ENCODE measurements at regions not wholly inside any gene's neighbourhood (a gene's known extent, or its start where the extent isn't known, plus 50 kb on each side); places are given as distances from the start of the nearest gene placed in this dataset.
A peak's percentile ranks its signal among the peaks of the same experiment; 100 is the strongest.

DNA sequence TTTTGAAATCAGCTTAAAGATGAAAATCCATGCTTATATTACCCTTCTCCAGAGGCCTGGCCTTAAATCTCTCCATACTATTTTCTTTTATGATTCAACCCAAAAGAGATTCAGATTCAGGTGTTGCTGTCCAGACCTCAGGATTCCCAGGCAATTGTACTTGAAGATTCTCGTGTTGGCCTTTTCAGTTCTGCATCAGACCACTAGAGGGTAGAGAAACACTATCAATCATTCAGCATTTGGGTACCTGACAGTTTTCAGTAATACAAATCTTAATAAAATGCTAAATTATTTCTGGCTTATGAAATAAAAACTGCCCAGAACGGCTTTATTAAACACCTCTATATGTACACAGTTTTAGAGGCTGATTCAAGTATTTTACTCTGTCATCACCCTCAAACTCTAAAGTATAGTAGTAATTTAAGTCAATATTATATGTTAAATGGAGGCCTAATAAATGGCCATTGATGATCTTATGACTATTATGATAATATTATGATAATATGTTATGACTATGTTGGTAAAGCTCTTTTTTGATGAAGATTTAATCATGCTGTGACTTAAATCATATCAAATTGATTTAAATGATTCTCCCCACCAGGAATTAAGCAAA lies 301.1 kb downstream of the DUSP6 start:
- DNase-seq, result no peak

DNA sequence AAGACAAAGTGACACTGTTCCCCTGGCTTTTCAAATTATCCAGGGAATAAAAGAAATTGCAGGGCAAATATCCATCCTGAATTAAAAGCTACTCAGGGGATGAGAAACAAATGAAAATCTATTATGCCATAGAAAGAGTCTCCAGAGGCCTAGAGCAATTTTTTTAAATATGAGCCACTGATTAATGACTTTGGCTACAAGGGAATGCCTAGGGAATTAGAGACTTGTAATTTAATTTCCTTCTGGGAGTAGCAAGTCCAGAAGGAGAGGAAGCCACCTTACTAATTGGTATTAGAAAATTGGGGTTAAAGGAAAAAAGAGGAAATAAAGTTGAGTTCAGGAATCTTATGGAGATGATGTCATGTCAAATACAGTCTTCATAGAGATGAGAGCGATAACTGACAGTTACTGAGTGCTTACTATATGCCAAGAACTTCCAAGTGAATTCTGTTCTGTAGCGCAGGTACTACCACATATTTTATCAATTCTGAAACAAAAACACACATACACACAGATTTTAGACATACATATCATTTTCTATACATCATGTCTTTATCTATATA lies 304.4 kb downstream of the DUSP6 start:
- DNase-seq, result no peak

DNA sequence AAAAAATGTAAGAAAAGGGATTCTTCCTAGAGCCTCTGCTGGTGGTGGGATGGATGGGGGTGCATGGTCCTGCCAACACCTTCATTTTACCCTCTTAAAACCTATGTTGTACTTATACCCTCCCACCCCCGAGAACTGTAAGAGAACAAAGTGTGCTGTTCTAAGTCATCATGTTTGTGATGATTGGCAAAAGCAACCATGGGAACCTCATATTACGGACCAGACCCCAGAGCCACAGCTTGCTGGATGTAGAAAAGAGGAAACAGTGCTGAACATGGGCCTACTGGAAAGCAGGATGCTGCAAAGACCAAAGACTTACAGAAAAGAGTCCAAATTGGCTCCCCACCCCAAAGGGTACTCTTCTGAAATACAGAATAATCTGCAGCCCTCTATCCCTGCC lies 311.2 kb downstream of the DUSP6 start:
- no peak for DNase-seq

DNA sequence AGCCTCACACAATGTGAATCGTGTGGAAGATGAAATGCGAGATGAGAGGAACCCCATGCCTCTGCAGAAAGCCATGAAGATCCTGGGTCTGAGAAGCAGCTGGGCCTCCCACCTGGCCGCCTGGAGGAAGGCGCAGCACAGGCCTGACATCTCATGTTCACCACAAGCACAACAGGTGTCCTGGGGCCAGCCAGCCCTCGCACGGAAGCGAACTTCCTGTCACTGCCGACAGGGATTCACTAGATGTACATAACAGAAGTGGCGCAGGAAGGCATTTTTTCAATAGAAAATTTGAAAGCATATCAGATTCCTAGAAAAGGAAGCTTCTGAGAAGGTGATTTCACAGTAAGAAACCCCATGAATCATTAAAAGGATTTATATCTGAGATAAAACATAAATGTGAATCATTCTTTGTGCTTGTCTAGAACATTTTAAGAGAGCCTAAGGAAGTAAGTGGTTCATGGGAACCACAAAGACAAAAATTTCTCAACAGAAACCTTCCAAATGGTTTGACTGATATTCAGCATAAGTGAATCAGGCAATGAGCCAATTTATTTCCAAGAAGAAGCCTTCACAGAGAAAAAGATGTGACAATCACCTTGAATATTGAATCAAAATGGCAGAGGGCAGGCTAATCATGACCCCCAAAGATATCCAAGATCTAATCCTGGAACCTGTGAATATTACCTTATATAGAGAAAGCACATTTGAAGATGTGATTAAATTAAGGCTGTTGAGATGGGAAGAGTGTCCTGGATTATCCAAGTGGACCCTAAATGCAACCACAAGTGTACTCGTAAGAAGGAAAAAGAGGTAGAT lies 311.9 kb downstream of the DUSP6 start:
- DNase-seq, result peak; percentile 72

DNA sequence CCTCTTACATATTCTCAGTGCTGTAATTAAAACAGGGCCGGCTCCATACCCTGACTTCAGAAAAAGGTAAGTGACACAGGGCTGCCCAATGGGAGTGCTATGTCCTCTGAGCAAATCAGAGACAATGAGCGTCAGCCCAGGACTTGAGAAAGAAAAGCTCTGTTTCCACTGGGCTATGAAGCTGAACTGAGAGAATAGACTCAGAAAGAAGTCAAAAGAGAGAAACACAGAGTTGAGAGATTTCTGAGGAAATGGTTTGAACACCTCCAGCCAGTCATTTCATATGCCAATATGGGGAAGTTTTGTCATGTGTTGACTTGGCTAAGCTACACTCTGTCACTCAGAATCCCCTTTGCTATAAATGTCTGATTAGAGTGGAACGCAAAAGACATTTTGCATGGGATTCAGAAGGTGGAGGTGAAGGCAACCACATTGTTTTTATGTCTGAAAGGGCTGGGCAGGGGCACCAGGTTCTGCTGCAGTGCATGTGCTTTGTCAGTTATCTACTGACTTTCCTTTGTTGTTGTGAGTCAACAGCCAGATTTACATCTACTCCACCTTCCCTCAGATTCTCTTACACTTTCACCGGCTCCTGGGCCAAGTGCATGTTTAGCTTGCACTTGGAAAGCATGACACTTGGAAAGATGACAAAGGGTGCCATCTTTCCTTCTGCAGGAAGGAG lies 313.3 kb downstream of the DUSP6 start:
- DNase-seq, result no peak

DNA sequence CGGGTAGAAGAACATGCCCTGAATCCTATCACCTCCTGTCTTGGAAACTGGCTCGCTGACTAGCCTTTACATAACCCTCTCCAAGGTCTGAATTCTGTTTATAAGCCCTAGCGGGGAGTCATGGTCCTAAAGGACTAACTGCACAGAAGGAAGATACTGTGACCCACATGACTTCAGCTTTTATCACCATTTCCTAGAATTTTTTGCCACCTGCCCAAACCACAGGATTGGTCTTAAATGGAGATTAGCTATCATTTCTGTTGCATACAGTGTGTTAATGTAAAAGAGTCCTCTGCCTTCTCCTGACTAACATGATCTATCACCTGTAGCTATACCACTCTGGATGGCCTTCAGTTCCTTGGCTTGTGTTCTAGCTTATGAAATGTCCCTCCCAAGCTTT lies 319.2 kb downstream of the DUSP6 start:
- no peak for DNase-seq

DNA sequence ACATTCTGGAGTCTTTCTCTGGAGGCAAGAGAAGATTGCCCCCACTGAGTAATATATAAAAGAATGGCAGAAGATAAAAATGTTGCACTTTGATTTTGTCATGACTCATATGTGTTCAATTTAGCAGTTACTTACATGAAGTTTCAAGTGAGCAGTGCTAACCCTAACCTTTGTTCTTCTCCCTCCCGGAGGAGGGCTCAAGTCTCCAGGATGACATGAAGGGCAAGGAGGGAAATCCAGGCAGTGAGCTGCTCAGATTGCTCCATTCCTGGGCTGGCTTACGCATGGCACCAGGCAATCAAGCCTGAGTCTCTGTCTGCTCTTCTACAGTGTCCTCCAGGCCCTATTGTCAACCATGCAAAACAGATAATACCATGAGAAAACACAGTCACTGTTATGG lies 322.3 kb downstream of the DUSP6 start:
- DNase-seq, result no peak

DNA sequence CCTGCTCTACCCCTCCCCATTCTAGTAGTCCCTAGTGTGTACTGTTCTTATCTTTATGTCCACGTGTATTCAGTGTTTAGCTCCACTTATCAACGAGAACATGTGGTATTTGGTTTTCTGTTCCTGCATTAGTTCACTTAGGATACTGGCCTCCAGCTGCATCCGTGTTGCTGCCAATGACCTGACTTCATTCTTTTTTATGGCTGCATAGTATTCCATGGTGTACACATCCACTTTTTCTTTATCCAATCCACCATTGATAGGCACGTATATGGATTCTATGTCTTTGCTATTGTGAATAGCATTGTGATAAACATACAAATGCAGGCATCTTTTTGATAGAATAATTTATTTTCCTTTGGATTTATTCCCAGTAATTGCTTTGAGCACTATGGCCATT lies 327.7 kb downstream of the DUSP6 start:
- no peak for DNase-seq

DNA sequence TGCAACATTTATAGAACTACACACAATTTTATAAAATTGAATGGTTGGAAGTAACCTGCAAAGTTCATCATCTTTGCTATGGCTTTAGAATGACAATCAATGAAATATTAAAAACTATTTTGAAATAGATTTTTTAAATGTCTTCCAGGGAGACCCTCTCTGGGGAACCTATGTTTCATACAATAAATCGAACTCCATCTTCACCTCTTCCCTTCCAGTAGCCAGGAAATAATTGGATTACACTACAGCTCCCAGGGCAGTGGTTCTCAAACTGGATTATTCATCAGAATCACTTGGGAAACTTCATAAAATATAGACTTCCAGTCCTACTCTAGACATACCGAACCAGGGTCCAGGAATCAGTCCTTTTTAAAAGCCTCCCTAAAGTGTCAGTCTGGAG lies 328.4 kb downstream of the DUSP6 start:
- no peak for DNase-seq

DNA sequence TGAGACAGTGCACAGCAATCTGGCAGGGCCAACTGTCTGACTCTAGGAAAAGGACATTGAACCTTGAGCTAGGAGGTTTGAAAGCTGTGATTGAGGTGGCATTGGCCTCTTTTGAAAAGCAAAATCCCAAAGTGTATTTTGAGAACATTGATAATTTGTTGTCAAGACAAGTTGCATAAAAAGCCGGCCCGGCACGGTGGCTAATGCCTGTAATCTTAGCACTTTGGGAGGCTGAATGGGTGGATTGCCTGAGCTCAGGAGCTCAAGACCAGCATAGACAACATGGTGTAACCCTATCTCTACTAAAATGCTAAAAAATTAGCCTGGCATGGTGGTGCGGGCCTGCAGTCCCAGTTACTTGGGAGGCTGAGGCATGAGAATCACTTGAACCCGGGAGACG lies 331.6 kb downstream of the DUSP6 start:
- no peak for DNase-seq

DNA sequence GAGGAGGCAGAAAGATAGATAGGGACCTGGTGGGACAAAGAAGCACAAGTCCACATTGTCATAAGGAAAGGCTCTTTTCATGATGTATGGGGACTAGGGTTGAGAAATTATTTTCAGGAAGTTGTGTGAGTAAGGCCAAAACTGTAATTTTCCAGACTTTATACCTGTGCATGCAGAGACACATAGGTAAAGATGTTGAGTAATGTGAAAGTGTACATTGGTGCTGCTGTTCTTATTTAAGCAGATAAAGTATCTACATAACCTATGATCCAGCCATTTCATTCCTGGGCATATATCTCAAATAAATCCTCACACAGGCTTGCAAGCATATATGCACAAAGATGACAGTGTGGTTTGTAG lies 332.2 kb downstream of the DUSP6 start:
- no peak for DNase-seq

DNA sequence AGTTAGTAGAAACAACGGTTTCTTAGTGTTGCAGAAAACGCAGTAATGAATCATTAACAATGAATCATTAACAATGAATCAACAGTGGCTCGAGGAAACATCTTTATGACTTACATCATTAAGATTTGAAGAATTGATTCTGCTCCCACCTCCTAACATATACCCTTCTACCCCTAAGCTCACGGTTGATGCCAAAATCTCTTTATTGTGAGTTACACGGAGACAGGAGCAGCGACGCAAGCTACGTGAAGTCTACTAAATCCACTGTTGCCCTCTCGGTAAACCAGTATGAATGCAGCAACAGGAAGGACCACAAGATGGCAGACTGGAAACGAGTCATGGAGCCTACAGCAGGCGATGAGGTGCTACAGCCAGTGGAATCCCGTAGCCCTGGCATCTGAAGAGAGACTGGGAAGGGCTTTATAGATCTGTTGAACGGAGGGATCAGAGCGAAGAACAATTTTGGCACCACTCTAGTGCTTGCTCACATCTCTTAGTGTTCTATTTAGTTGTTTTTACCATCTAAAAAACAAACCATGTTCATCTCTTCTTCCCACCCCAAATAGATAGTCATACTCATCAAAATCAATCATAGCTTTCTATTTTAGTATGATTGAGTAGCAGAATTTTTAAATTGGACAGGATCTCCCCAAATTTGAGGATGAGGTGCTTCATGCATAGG lies 332.7 kb downstream of the DUSP6 start:
- DNase-seq, result peak; percentile 49

DNA sequence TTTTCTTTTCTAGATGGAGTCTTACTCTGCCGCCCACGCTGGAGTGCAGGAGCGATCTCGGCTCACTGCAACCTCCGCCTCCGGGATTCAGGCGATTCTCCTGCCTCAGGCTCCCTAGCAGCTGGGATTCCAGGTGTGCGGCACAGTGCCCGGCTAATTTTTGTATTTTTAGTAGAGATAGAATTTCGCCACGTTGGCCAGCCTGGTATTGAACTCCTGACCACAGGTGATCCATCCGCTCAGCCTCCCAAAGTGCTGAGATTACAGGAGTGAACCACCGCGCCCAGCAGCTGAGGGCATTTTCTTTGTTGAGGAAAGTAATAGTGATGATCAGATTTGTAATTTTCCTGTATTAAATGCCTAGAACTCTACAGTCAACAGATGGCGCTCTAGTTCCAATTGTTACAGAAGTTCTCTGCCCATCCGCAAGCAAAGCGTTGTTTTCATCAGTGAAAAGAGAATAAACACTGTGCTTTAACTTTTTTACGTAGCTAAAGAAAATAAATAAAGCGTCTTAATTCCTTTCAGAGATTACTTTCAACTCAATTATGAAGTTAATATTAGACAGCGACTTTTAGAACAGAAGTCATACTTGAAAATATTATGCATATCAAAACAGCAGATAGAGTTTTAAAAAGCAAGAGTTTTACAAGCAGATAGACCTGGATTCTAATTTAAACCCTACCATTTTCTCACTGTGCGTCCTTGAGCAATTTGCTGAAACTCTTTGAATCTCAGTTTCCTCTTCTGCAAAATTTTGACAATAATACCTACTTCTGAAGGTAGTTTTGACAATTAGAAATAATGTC lies 335.1 kb downstream of the DUSP6 start:
- DNase-seq, result no peak

DNA sequence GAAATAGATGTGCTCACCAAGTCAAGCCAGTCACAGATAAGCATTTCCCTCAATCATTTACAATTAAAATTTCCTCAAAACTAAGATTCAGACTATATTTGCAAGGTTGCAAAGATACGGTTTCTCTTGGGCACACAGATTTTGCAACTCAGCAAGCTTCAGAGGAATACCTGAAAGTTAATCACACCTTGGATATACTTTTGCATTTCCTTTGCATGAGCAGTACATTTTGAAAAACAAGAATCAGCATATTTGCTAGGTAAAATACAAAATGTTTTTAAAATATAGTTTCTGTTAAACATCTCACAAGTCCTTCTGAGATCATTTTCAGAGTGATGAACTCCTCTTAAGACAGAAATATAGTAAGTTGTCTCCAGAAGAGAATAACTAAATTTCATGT lies 336.9 kb downstream of the DUSP6 start:
- DNase-seq, result no peak

DNA sequence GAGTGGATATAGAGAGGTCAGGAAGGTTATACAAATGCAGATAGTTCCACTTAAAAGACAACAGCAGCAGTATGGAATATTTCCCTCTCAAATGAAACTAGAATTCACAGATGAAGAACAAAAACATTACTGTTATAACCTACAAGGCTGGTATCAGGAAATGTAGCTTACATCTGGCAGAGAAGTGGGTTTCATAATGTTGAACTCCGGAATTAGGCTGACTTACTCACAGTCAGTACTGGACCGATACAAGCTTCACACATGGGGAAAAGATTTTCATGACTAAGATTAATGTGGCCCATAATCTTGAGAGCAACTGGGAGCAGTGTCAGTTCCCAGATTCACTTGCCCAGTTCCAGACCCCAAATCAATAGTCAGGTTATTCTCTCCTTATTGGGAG lies 353.9 kb downstream of the DUSP6 start:
- no peak for DNase-seq

DNA sequence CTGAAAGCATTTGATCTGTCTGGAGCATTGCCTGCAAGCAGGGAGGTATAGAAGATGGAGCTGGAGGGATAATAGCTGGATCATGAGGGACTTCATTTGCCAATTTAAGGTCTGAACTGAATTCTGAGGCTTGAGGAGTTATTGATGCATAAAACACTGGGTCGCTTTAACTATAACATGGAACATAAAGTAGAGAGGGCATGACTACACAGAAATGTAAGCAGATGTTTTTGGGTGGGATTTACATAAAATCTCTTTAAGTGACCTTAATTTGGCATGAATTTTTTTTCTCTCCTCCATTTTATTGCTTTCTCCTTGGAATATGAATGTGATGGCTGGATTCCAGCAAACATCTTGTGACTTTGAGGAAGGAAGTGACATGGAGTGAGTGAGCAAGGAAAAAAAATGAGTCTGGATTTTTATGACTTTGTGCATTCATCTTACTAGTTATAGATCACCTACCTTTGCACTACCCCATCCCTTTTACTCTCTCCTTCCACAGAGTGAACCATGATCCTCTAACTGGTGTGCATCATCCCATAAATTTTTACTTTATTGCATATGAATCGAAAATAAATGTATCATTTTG lies 356.0 kb downstream of the DUSP6 start:
- no peak for DNase-seq

DNA sequence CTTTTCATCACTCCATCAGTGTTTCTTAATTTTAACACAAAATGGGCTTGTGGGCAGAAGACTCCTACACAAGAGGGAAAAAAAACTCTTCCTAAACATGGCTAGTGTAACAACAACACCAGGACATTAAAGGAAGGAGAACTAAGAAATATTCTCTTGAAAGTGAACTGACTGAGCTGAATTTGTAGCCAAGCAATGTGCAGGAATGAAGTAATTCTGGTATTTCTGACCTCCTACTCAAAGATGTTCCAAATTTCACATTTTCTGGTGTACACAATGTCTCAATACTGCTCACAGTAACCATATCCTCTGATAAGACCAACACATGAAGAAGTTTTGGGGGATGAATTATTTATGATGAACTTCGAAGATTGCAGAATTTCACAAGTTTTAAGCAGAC lies 357.3 kb downstream of the DUSP6 start:
- no peak for DNase-seq

DNA sequence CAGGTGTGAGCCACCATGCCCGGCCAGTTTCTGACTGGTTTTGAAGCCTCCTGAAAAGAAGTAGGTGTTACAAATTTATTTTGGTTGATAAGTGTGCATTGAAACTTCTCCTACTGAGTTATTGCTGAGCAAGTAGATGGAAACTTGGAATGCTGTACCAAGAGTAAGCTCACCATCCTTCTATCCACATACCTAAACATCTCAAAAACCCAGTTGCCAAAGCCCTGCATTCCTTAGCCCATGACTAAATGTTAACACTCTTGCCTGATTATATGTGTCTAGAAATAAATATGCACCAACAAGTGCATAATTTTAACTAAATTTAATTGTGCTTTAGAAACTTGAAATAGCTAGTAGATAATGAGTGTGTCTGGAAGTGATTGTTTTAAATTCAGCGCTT lies 357.8 kb downstream of the DUSP6 start:
- no peak for DNase-seq

DNA sequence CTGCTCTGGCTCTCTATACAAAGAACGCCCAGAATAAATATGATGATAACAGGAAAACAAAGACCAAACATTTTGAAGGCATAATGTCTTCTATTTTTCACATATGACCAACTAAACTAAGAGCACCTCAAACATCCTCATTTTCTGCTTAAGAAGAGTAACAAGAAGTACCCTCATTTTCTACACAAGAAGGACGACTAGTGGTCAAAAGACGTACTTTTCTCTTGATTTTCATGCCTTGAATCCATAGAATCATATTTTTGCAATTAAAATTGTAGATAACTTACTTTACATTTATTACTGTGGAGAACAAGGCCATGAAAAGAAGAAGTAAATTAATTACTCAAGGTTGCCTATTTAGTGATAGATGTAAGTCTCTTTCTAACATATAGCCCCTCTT lies 358.6 kb downstream of the DUSP6 start:
- DNase-seq, result no peak

DNA sequence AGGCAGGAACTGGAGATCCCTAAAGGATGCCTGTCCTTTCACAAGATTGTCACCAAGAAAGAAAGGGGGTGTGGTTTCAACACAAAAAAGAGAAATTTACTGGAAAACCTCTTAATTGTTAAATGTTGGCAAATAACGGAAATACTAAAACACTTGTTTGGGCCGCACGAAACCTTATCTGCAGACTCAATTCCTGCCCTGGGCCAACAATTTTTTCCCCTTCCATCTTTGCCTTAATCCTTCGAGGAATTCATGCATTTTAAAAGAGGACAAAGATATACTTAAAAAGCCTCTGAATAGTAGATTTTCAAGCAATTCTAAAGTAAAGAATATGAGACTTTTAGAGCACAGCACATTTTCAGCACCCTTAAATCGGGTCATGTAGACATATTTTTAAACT lies 366.2 kb downstream of the DUSP6 start:
- DNase-seq, result no peak

DNA sequence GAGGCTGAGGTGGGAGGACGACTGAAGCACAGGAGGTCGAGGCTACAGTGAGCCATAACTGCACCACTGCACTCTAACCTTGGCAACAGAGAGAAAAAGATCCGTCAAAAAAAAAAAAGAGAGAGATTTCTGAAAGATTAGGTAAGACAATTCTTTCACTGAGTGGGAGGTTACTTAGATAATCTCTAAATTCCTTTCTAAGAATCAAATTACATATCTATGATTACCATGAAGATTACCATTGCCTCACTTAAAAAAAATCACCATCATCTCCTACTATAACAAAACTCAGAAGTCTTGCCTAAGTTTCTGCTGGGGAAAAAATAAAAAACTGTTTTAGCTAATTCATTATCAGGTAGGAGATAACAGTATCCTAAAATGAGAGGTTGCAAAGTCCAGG lies 366.7 kb downstream of the DUSP6 start:
- no peak for DNase-seq

DNA sequence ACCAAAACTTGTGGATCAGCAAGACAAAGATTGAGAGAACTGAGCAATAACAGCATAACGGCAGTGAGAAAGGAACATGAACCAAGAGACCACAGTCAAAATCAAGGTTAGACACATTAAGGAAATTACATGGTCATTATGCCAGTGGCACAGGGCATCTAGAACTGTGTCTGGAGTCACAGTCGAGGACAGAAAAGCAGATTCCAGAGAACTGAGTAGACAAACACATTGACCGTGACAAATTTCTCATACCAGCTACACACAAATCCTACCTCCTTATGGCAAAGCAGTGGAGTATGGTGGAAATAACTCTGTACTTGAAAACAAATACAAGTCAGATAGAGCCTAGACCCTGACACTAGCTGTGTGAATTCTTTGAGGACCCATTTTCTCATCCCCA lies 367.3 kb downstream of the DUSP6 start:
- DNase-seq, result no peak
